Trophoblast cell (in vitro differentiated cells and primary cell): ENCODE measurements at regions not wholly inside any gene's neighbourhood (a gene's known extent, or its start where the extent isn't known, plus 50 kb on each side); places are given as distances from the start of the nearest gene placed in this dataset.

ENCODE experiments used
- DNase-seq, 2 donors: peaks; one replicate each; pipeline ENCODE4 v3.0.0-alpha.2; 2016
- H2AFZ ChIP-seq: 2 replicates; pipeline ENCODE4 v1.6.1; 2013; ENCODE audit warnings: low read length, moderate library complexity, mild to moderate bottlenecking; ENCODE audit not compliant: insufficient read depth, poor library complexity
- H2AK5ac ChIP-seq: 2 replicates; pipeline ENCODE4 v1.6.1; 2013; ENCODE audit warnings: mild to moderate bottlenecking, low read length
- H2BK120ac ChIP-seq: 2 replicates; pipeline ENCODE4 v1.6.1; 2013; ENCODE audit warnings: low read length, mild to moderate bottlenecking, moderate library complexity; ENCODE audit not compliant: insufficient read depth, poor library complexity
- H2BK12ac ChIP-seq: 2 replicates; pipeline ENCODE4 v1.6.1; 2013; ENCODE audit warnings: mild to moderate bottlenecking, low read length, moderate library complexity
- H2BK5ac ChIP-seq: 2 replicates; pipeline ENCODE4 v1.6.1; 2013; ENCODE audit warnings: low read length, low read depth, moderate library complexity, mild to moderate bottlenecking; ENCODE audit not compliant: poor library complexity
- H3K14ac ChIP-seq: 2 replicates; pipeline ENCODE4 v1.6.1; 2013; ENCODE audit warnings: mild to moderate bottlenecking, low read length
- H3K18ac ChIP-seq: 2 replicates; pipeline ENCODE4 v1.6.1; 2013; ENCODE audit warnings: mild to moderate bottlenecking, low read length
- H3K23ac ChIP-seq: 2 replicates; pipeline ENCODE4 v1.6.1; 2013; ENCODE audit warnings: low read length
- H3K27ac ChIP-seq: 2 replicates; pipeline ENCODE4 v1.5.1; 2013; ENCODE audit warnings: low read depth, mild to moderate bottlenecking, inconsistent platforms, low read length, moderate library complexity
- H3K27me3 ChIP-seq: 2 replicates; pipeline ENCODE4 v1.6.1; 2013; ENCODE audit warnings: inconsistent platforms, mild to moderate bottlenecking, low read length, moderate library complexity; ENCODE audit not compliant: insufficient read depth
- H3K36me3 ChIP-seq, 2 experiments: 1 replicate in 1 of 2; 2 replicates in 1 of 2; pipeline ENCODE4 v1.6.1; 2013; ENCODE audit warnings: low read length in 2 of 2, mild to moderate bottlenecking in 2 of 2, moderate library complexity in 1 of 2; ENCODE audit not compliant: insufficient read depth in 2 of 2, control insufficient read depth in 1 of 2
- H3K4ac ChIP-seq: 2 replicates; pipeline ENCODE4 v1.6.1; 2013; ENCODE audit warnings: low read depth, mild to moderate bottlenecking, low read length, moderate library complexity
- H3K4me1 ChIP-seq, 2 experiments: 1 replicate in 1 of 2; 2 replicates in 1 of 2; pipeline ENCODE4 v1.6.1; 2013; ENCODE audit warnings: low read length in 2 of 2, mild to moderate bottlenecking in 2 of 2, moderate library complexity in 1 of 2; ENCODE audit not compliant: insufficient read depth in 2 of 2, control insufficient read depth in 1 of 2
- H3K4me2 ChIP-seq: 2 replicates; pipeline ENCODE4 v1.6.1; 2013; ENCODE audit warnings: inconsistent platforms, mild to moderate bottlenecking, low read length, moderate library complexity
- H3K4me3 ChIP-seq: 2 replicates; pipeline ENCODE4 v1.5.1; 2013; ENCODE audit warnings: mild to moderate bottlenecking, low read depth, low read length, inconsistent platforms
- H3K79me1 ChIP-seq: one replicate; pipeline ENCODE4 v1.6.1; 2013; ENCODE audit warnings: low read length
- H3K79me2 ChIP-seq: 2 replicates; pipeline ENCODE4 v1.6.1; 2013; ENCODE audit warnings: low read length, mild to moderate bottlenecking; ENCODE audit not compliant: control insufficient read depth, insufficient read depth, poor library complexity
- H3K9ac ChIP-seq: 2 replicates; pipeline ENCODE4 v1.6.1; 2013; ENCODE audit warnings: mild to moderate bottlenecking, low read length
- H3K9me3 ChIP-seq: 2 replicates; pipeline ENCODE4 v1.6.1; 2013; ENCODE audit warnings: low read depth, mild to moderate bottlenecking, control low read depth, inconsistent platforms, low read length; ENCODE audit not compliant: insufficient read depth
- H4K12ac ChIP-seq: 2 replicates; pipeline ENCODE4 v1.6.1; 2013; ENCODE audit warnings: low read depth, mild to moderate bottlenecking, low read length, moderate library complexity
- H4K8ac ChIP-seq: 2 replicates; pipeline ENCODE4 v1.6.1; 2013; ENCODE audit warnings: low read depth, mild to moderate bottlenecking, low read length, moderate library complexity
- H4K91ac ChIP-seq: one replicate; pipeline ENCODE4 v1.6.1; 2013; ENCODE audit warnings: low read depth, mild to moderate bottlenecking, low read length, moderate library complexity
- WGBS: extraction: QIAGEN DNeasy Blood & Tissue Kit; methylation state at CpG from one replicate; pipeline ENCODE4 v1.1.7; 2013; ENCODE audit warnings: missing lambda C conversion rate; ENCODE audit not compliant: insufficient read length, insufficient coverage; ENCODE audit errors: extremely low coverage; 5-methylcytosine and 5-hydroxymethylcytosine counted together

GRCh38 chr4:146033149-146033548, 94.5 kb upstream of the ZNF827 start:
- Histone ChIP-seq H2BK120ac (no peak overlapping the region), H4K91ac (no peak overlapping the region), H3K4me2 (no peak overlapping the region), H2BK5ac (no peak overlapping the region), H3K79me2 (no peaks in the 10 kb centered on the region), H3K9ac (no peak overlapping the region), H3K27me3 (no peaks in the 10 kb centered on the region), H2BK12ac (no peak overlapping the region), H3K9me3 (no peaks in the 10 kb centered on the region), H2AFZ (no peak overlapping the region), H2AK5ac (no peak overlapping the region), H4K12ac (no peak overlapping the region), H3K23ac (no peak overlapping the region), H3K27ac (no peak overlapping the region), H3K79me1 (peaks cover 7% of the 10 kb centered on the region), H3K18ac (no peak overlapping the region), H3K4ac (no peak overlapping the region), H3K14ac (no peak overlapping the region), H3K4me3 (no peak overlapping the region), H3K36me3 (no peaks in the 10 kb centered on the region), H3K4me1 (peaks cover 11 to 17% of the 10 kb centered on the region in 2 experiments), H4K8ac (peak overlapping the region; percentile 52)
- WGBS = no CpG with 5 or more reads among the region's 5 CpGs
- peak in 1 of 2 donors; percentile 43 for DNase-seq

- DNase-seq = no peak
- Histone ChIP-seq H2AK5ac (no peak overlapping the region), H3K27me3 (no peaks in the 10 kb centered on the region), H3K4me1 (peaks cover 11 to 17% of the 10 kb centered on the region in 2 experiments), H3K27ac (no peak overlapping the region), H4K91ac (no peak overlapping the region), H3K4me2 (no peak overlapping the region), H3K14ac (peak overlapping the region; percentile 29), H3K36me3 (no peaks in the 10 kb centered on the region), H3K79me1 (peaks cover 7% of the 10 kb centered on the region), H3K18ac (no peak overlapping the region), H3K23ac (no peak overlapping the region), H3K9me3 (no peaks in the 10 kb centered on the region), H3K9ac (no peak overlapping the region), H4K12ac (no peak overlapping the region), H2AFZ (no peak overlapping the region), H4K8ac (peak overlapping the region; percentile 13), H3K4ac (no peak overlapping the region), H2BK120ac (peak overlapping the region; percentile 23), H3K4me3 (no peak overlapping the region), H2BK12ac (peak overlapping the region; percentile 80), H3K79me2 (no peaks in the 10 kb centered on the region), H2BK5ac (no peak overlapping the region)
- no CpG with 5 or more reads among the region's 7 CpGs for WGBS
These were observed 93.7 kb upstream of the ZNF827 start for GRCh38 chr4:146032234-146032860.

- DNase-seq = peak; percentile 27 to 66
- H3K9ac ChIP-seq = no peak overlapping the region
- no peak overlapping the region for H4K8ac ChIP-seq
- peaks cover 7% of the 10 kb centered on the region for H3K79me1 ChIP-seq
- H3K9me3 ChIP-seq = no peaks in the 10 kb centered on the region
- peak overlapping the region; percentile 54 for H3K4me2 ChIP-seq
- H3K18ac ChIP-seq = no peak overlapping the region
- no peak overlapping the region for H2BK12ac ChIP-seq
- no peak overlapping the region for H2BK120ac ChIP-seq
- H3K79me2 ChIP-seq = no peaks in the 10 kb centered on the region
- H3K14ac ChIP-seq = no peak overlapping the region
- WGBS = 100% methylated on average over 1 of the region's 8 CpGs
- H3K4me3 ChIP-seq = no peak overlapping the region
- peaks cover 11 to 17% of the 10 kb centered on the region in 2 experiments for H3K4me1 ChIP-seq
- no peak overlapping the region for H4K91ac ChIP-seq
- no peak overlapping the region for H3K23ac ChIP-seq
- H2BK5ac ChIP-seq = no peak overlapping the region
- H3K4ac ChIP-seq = no peak overlapping the region
- H3K27me3 ChIP-seq = no peaks in the 10 kb centered on the region
- no peak overlapping the region for H2AFZ ChIP-seq
- H3K36me3 ChIP-seq = no peaks in the 10 kb centered on the region
- H3K27ac ChIP-seq = peak overlapping the region; percentile 81
- H2AK5ac ChIP-seq = no peak overlapping the region
- H4K12ac ChIP-seq = no peak overlapping the region
These were observed 91.5 kb upstream of the ZNF827 start for GRCh38 chr4:146029939-146030710.

- H4K12ac ChIP-seq = no peak overlapping the region
- H2BK12ac ChIP-seq = no peak overlapping the region
- H3K4me3 ChIP-seq = no peak overlapping the region
- H3K79me1 ChIP-seq = peaks cover 7% of the 10 kb centered on the region
- no peaks in the 10 kb centered on the region for H3K9me3 ChIP-seq
- H3K23ac ChIP-seq = no peak overlapping the region
- H2BK5ac ChIP-seq = no peak overlapping the region
- H3K14ac ChIP-seq = no peak overlapping the region
- no peak overlapping the region for H4K8ac ChIP-seq
- no peaks in the 10 kb centered on the region for H3K36me3 ChIP-seq
- H3K9ac ChIP-seq = no peak overlapping the region
- no peak overlapping the region for H2BK120ac ChIP-seq
- no peak overlapping the region for H2AK5ac ChIP-seq
- no peak overlapping the region for H3K27ac ChIP-seq
- H3K79me2 ChIP-seq = no peaks in the 10 kb centered on the region
- no peaks in the 10 kb centered on the region for H3K27me3 ChIP-seq
- no peak overlapping the region for H3K18ac ChIP-seq
- DNase-seq = peak in 1 of 2 donors; percentile 13
- H2AFZ ChIP-seq = no peak overlapping the region
- no peak overlapping the region for H3K4ac ChIP-seq
- H3K4me1 ChIP-seq = peaks cover 11 to 17% of the 10 kb centered on the region in 2 experiments
- no CpG with 5 or more reads among the region's 3 CpGs for WGBS
- H3K4me2 ChIP-seq = no peak overlapping the region
- no peak overlapping the region for H4K91ac ChIP-seq
These were observed 90.5 kb upstream of the ZNF827 start for GRCh38 chr4:146029147-146029546.
